GM10266 (cell line): ENCODE measurements at regions not wholly inside any gene's neighbourhood (a gene's known extent, or its start where the extent isn't known, plus 50 kb on each side); places are given as distances from the start of the nearest gene placed in this dataset.

ENCODE experiments used
- DNase-seq: peaks from one replicate; pipeline ENCODE4 v3.0.0; 2012; ENCODE audit errors: extremely low spot score
- CTCF ChIP-seq: IDR thresholded peaks from 2 replicates; pipeline ENCODE4 v1.5.1; 2012; ENCODE audit warnings: mild to moderate bottlenecking, low read depth; ENCODE audit not compliant: control insufficient read depth, insufficient read depth; ENCODE audit errors: missing control alignments

GRCh38 chr6:104519566-104519965 is 340.2 kb downstream of the HACE1 start:
- TF ChIP-seq CTCF, result no peak
- no peak for DNase-seq

DNA sequence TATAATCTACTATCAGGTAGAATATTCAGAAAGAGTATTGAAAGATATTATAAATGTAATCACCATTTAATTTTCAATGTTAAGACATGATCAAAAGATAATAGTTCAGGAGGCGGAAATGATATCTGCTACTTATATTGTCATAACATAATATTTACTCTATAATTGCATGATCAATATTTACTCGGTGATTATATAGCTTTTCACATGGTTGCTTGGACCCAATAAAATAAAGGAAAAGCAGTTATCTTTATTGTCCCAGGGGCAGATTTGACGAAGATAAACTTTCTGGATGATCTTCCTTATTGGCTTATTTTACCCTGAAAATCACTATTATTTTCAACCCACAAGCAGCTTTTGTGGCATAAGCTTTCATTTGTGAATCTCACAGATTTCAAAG is 350.4 kb downstream of the HACE1 start:
- no peak for DNase-seq
- TF ChIP-seq CTCF, result no peak

DNA sequence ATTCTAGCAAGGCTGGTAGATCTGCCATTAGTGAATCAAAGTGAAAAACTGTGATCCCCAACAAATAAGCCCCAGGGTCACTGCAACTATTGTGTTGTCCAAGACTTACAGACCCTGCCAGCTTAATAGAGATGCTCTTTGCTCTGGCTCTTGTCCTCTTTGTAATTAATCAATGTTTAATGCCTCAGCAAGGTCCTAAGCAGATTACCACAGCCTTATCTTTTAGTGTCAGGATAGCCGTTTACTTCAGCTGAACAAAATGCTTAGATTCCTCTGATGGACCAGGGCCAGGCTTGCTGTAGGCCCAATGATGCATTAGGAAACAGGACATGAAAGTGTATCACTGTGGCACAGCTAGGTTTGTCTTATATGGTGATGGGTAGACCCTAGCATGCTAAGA is 353.3 kb downstream of the HACE1 start:
- no peak for TF ChIP-seq CTCF
- DNase-seq, result no peak

DNA sequence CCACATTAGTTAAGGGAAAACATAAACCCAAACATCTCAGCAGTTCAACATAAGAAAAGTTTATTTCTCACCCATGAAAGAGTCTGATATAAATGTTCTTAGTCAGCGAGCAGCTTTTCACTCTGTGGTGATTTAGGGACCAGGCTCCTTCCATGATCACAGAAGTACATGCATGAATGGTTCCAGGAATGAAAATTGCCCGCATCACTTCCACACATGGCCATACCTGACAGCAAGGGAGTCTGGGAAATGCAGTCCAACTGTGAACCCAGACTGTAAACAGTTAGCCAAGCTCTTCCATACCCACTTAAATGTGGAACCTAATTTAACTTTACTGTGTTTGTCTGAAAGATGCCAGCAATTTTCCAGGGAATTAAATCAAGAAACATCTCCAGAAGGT is 353.9 kb downstream of the HACE1 start:
- TF ChIP-seq CTCF, result no peak
- no peak for DNase-seq

GRCh38 chr6:104500265-104500664 is 359.5 kb downstream of the HACE1 start:
- no peak for DNase-seq
- no peak for TF ChIP-seq CTCF

DNA sequence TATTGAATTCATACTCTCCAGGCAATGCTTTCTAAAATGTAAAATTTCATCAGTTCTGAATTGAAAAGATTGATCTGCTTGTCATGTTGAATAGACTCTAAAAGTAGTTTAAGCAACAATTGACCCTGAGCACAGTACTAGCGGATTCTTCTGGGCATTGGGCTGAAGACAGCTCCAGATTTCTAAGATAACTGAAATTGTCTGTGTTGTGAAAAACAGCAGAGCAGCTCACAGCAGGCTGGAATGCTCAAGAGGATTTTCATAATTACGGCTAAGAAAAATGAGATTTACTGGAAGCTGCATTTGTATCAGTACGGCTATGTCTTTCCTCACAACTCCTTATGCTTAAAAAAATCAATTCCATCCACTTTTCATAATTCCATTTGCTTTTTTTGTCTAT is 373.7 kb downstream of the HACE1 start:
- no peak for TF ChIP-seq CTCF
- no peak for DNase-seq

GRCh38 chr6:104484626-104485025 is 375.1 kb downstream of the HACE1 start:
- TF ChIP-seq CTCF, result no peak
- no peak for DNase-seq
